Esophagus squamous epithelium (tissue), 5 donors: ENCODE measurements at regions not wholly inside any gene's neighbourhood (a gene's known extent, or its start where the extent isn't known, plus 50 kb on each side); places are given as distances from the start of the nearest gene placed in this dataset.

ENCODE experiments used
- DNase-seq: peaks from one replicate; lab custom pipeline; 2025; lab: John Stamatoyannopoulos, UW
- H3K27ac ChIP-seq, 4 donors: fragments of 200-600 bp; sonication (generic); one replicate each; pipeline ENCODE4 v1.5.1; 2016 to 2019; ENCODE audit warnings: mild to moderate bottlenecking in 1 of 4
- H3K27me3 ChIP-seq, 4 donors: fragments of 200-600 bp; sonication (generic); 1 replicate in 3 of 4; 2 replicates in 1 of 4; pipeline versions ENCODE4 v1.5.1 to v1.6.0; 2017 to 2021; ENCODE audit warnings: antibody characterized with exemption in 1 of 4
- H3K36me3 ChIP-seq, 3 donors: fragments of 200-600 bp; sonication (generic); one replicate each; pipeline ENCODE4 v1.5.1; 2016 to 2019
- H3K4me1 ChIP-seq, 3 donors: fragments of 200-600 bp; sonication (generic); one replicate each; pipeline ENCODE4 v1.5.1; 2017 to 2019
- H3K4me3 ChIP-seq, 4 donors: fragments of 200-600 bp; sonication (generic); 1 replicate in 3 of 4; 2 replicates in 1 of 4; pipeline ENCODE4 v1.5.1; 2016 to 2019; ENCODE audit warnings: mild to moderate bottlenecking in 2 of 4, moderate library complexity in 1 of 4
- H3K9me3 ChIP-seq, 3 donors: fragments of 200-600 bp; sonication (generic); one replicate each; pipeline ENCODE4 v1.5.1; 2016 to 2019
- POLR2A ChIP-seq, 4 donors: fragments of 450-650 bp; IDR thresholded peaks; one replicate each; pipeline ENCODE4 v1.6.1; 2017; ENCODE audit warnings: antibody characterized with exemption in 4 of 4, mild to moderate bottlenecking in 4 of 4, moderate library complexity in 3 of 4
- WGBS, 2 donors: methylation state at CpG; one replicate each; pipeline ENCODE4 v1.1.5; 2018; 5-methylcytosine and 5-hydroxymethylcytosine counted together
- intact Hi-C: fragments of 100-400 bp; cut with DNase I; formaldehyde crosslinking; loops from one replicate; pipeline ENCODE4 v1.15.0; 2022
- TF ChIP-seq, protein P1 (sequence below), 6 experiments: fragments of 450-650 bp in 4 of 6; fragments of 200-600 bp in 2 of 6; sonication (generic) in 2 of 6; IDR thresholded peaks; one replicate each; pipeline ENCODE4 v1.5.1; 2016 to 2019; ENCODE audit warnings: antibody characterized with exemption in 6 of 6, mild to moderate bottlenecking in 4 of 6, moderate library complexity in 4 of 6
- donor health status: DM: yes; HTN: yes; CAD: no.

DNA sequence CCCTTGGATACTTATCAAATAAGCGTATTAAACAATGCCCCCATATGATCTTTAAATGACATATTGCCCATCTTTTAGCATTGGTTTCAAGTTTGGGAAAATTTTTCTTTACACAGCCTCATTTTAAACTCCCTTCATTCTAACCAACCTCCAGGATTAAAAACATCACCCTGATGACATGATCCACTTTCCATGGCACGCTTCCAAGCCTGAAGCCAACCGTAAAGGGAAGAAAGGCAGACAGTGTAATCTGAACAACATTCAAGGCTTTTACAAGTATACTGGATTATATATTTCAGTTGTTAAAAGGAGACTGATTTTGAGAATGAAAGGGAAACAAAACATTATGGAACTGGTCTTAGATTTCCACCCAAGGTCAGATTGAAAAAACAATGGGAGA, 1721.9 kb downstream of the OLFM4 start:
- DNase-seq: no peak
- H3K27me3 ChIP-seq: no peaks in the 10 kb centered on the region
- no peaks in the 10 kb centered on the region for H3K36me3 ChIP-seq
- no peaks in the 10 kb centered on the region for H3K9me3 ChIP-seq
- no peak overlapping the region for H3K27ac ChIP-seq
- no peaks in the 10 kb centered on the region for H3K4me1 ChIP-seq
- 28 to 52% methylated on average over 3 of the region's 3 CpGs for WGBS, 2 donors
- TF ChIP-seq, protein P1, sequence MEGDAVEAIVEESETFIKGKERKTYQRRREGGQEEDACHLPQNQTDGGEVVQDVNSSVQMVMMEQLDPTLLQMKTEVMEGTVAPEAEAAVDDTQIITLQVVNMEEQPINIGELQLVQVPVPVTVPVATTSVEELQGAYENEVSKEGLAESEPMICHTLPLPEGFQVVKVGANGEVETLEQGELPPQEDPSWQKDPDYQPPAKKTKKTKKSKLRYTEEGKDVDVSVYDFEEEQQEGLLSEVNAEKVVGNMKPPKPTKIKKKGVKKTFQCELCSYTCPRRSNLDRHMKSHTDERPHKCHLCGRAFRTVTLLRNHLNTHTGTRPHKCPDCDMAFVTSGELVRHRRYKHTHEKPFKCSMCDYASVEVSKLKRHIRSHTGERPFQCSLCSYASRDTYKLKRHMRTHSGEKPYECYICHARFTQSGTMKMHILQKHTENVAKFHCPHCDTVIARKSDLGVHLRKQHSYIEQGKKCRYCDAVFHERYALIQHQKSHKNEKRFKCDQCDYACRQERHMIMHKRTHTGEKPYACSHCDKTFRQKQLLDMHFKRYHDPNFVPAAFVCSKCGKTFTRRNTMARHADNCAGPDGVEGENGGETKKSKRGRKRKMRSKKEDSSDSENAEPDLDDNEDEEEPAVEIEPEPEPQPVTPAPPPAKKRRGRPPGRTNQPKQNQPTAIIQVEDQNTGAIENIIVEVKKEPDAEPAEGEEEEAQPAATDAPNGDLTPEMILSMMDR (IDR thresholded peaks at IDR 0.05): no peak
- TF ChIP-seq POLR2A (IDR thresholded peaks at IDR 0.05): no peak
- intact Hi-C loops: no loop called here
- H3K4me3 ChIP-seq: no peak overlapping the region

DNA sequence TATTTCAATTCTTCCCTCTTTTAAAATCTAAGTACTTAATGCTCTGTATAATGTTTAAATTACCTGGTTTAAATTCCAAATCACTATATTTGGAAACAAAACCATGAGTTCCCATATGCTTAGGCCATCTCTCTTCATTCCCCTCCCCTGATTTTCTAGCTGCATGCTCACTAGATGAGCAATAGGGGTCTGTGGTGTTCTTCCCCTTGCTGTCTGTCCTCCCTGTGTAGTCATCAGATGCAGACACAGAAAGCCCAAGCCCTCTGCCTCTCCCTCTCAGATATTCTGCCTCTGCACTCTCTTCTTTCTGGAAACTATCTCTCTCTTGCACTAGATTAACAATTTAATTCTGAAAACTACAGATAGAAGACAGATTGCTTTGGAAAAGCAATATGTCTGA, 1730.2 kb downstream of the OLFM4 start:
- no peak overlapping the region for H3K27ac ChIP-seq
- no peaks in the 10 kb centered on the region for H3K27me3 ChIP-seq
- H3K4me3 ChIP-seq: no peak overlapping the region
- no peak for DNase-seq
- H3K4me1 ChIP-seq: no peaks in the 10 kb centered on the region
- H3K9me3 ChIP-seq: no peaks in the 10 kb centered on the region
- intact Hi-C loops: no loop called here
- no peak for TF ChIP-seq POLR2A (IDR thresholded peaks at IDR 0.05)
- TF ChIP-seq, protein P1 (IDR thresholded peaks at IDR 0.05): no peak
- H3K36me3 ChIP-seq: no peaks in the 10 kb centered on the region

DNA sequence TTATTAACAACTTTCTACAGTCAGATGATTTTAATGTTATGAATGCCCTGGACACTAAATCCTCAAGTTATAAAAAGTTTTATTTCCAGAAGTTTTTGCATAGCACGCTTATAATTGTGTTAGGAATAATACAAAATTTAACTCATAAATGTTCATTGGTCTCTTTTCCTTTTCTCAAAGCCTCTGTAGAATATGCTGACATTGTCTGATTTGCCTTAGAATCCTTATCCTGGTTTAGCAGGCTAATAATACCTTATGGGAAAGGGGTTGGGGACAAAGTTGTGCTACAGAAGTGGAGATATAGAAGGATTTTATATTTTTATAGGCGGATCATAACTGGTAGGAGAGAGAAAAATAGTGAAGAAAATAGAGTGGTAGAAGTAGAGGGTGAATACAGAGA, 1739.6 kb downstream of the OLFM4 start:
- DNase-seq: no peak
- H3K36me3 ChIP-seq: no peaks in the 10 kb centered on the region
- no peaks in the 10 kb centered on the region for H3K9me3 ChIP-seq
- 58 to 84% methylated on average over 2 of the region's 2 CpGs for WGBS, 2 donors
- H3K4me1 ChIP-seq: no peaks in the 10 kb centered on the region
- H3K4me3 ChIP-seq: no peak overlapping the region
- intact Hi-C loops: no loop called here
- no peak overlapping the region for H3K27ac ChIP-seq
- H3K27me3 ChIP-seq: no peaks in the 10 kb centered on the region
- no peak for TF ChIP-seq POLR2A (IDR thresholded peaks at IDR 0.05)
- TF ChIP-seq, protein P1 (IDR thresholded peaks at IDR 0.05): no peak

DNA sequence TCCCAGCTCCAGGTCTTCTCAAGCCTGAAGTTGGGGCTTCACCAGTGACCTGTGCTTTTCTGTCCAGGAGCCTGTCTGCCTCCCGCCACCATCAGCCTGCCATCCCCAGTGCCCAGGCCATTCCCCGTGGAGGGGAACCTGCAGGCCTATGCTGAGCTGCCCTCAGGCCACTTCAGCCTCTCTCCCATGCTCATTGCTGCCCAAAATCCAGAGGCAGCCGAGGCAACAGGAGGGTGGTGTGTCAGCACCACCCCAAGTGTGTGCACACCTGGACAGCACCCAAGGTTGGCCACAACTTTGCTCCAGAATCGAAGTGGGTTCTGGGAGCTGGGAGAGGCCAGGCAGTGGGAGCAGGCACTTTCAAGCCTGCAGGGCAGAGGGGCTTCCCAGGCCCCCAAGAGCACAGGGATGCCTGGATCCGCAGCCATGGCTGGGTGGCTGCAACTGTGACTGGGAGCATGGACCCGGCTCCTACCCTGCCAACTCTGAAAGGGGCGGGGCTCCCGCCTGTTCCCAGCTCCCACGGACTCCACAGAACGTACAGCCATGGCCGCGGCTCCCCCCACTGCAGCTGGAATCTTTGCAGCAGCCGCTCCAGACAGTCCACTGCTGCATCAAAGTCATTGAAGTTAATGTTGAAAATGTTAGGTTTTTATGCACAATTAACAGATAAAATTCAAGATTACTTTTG, 1747.0 kb downstream of the OLFM4 start:
- DNase-seq: no peak
- H3K36me3 ChIP-seq: no peaks in the 10 kb centered on the region
- no peak overlapping the region for H3K27ac ChIP-seq
- H3K4me1 ChIP-seq: no peaks in the 10 kb centered on the region
- no peak overlapping the region for H3K4me3 ChIP-seq
- 92 to 97% methylated on average over 6 to 8 of the region's 13 CpGs for WGBS, 2 donors
- intact Hi-C loops: no loop called here
- H3K9me3 ChIP-seq: no peaks in the 10 kb centered on the region
- TF ChIP-seq POLR2A (IDR thresholded peaks at IDR 0.05): no peak
- no peaks in the 10 kb centered on the region for H3K27me3 ChIP-seq

DNA sequence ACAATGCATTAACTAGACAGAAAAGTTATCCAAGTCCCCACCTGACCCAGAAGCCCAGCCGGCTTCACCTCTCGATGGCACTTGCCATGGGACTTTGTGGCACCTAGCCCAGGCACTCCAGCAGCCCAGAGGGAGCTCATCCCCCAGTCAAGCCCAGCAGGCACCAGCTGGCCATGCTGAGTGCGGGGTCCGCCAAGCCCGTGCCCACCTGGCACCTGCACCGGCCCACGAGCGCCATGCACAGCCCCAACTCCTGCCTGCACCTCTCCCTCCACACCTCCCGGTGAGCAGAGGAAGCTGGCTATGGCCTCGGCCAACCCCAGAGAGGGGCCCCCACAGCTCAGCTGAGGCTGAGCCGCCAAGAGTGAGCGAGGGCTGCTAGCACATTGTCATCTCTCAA, 1759.1 kb downstream of the OLFM4 start:
- no peaks in the 10 kb centered on the region for H3K36me3 ChIP-seq
- H3K27ac ChIP-seq: no peak overlapping the region
- H3K9me3 ChIP-seq: no peaks in the 10 kb centered on the region
- intact Hi-C loops: no loop called here
- no peaks in the 10 kb centered on the region for H3K4me1 ChIP-seq
- no peaks in the 10 kb centered on the region for H3K27me3 ChIP-seq
- TF ChIP-seq, protein P1 (IDR thresholded peaks at IDR 0.05): no peak
- TF ChIP-seq POLR2A (IDR thresholded peaks at IDR 0.05): no peak
- WGBS, 2 donors: 81 to 86% methylated on average over 7 of the region's 12 CpGs
- DNase-seq: no peak
- no peak overlapping the region for H3K4me3 ChIP-seq
